ENCODE measurements at regions not wholly inside any gene's neighbourhood (a gene's known extent, or its start where the extent isn't known, plus 50 kb on each side); places are given as distances from the start of the nearest gene placed in this dataset.
"Not testable (repeated sequence)": the region's sequence is repeated elsewhere in the genome, so short reads cannot be mapped to it uniquely, and the experiment has no call there.

GRCh38 chrX:137855490-137855889 is 289.6 kb downstream of the ZIC3 start:
- no peak for TF ChIP-seq CTCF (IDR thresholded peaks at IDR 0.05)
- no peaks in the 10 kb centered on the region for H3K36me3 Mint-ChIP-seq (ENCODE audit: low read depth)
- ChIA-PET CTCF (no interaction called here), POLR2A (no interaction called here)
- no peaks in the 10 kb centered on the region for H3K4me1 Mint-ChIP-seq (ENCODE audit: low read depth)
- DNase-seq (no peak), ATAC-seq (no peak)
- intact Hi-C loops (cut with micrococcal nuclease), result no loop called here
- H3K27me3 Mint-ChIP-seq, result no peaks in the 10 kb centered on the region
- H3K9me3 Mint-ChIP-seq, result no peaks in the 10 kb centered on the region
- H3K27ac Mint-ChIP-seq, result no peak overlapping the region
- H3K4me3 Mint-ChIP-seq, result no peak overlapping the region

- no peaks in the 10 kb centered on the region for H3K4me1 Mint-ChIP-seq (ENCODE audit: low read depth)
- H3K9me3 Mint-ChIP-seq, result no peaks in the 10 kb centered on the region
- H3K27me3 Mint-ChIP-seq, result no peaks in the 10 kb centered on the region
- H3K4me3 Mint-ChIP-seq, result no peak overlapping the region
- H3K36me3 Mint-ChIP-seq (ENCODE audit: low read depth), result no peaks in the 10 kb centered on the region
- H3K27ac Mint-ChIP-seq, result no peak overlapping the region
- TF ChIP-seq CTCF (IDR thresholded peaks at IDR 0.05), result no peak
- ChIA-PET CTCF (no interaction called here), POLR2A (no interaction called here)
- intact Hi-C loops (cut with micrococcal nuclease), result no loop called here
- DNase-seq (no peak), ATAC-seq (no peak)
Measured at GRCh38 chrX:137858106-137858505, 292.2 kb downstream of the ZIC3 start.

GRCh38 chrX:137878401-137878800 is 312.5 kb downstream of the ZIC3 start:
- Mint-ChIP-seq H3K27me3 (no peaks in the 10 kb centered on the region), H3K27ac (no peak overlapping the region), H3K36me3 (ENCODE audit: low read depth) (no peaks in the 10 kb centered on the region), H3K4me1 (ENCODE audit: low read depth) (no peaks in the 10 kb centered on the region), H3K4me3 (no peak overlapping the region), H3K9me3 (peaks cover 2% of the 10 kb centered on the region)
- ATAC-seq, result no peak
- TF ChIP-seq CTCF (IDR thresholded peaks at IDR 0.05), result no peak
- ChIA-PET CTCF (no interaction called here), POLR2A (no interaction called here)
- intact Hi-C loops (cut with micrococcal nuclease), result no loop called here
- DNase-seq, result no peak

GRCh38 chrX:137882960-137883359 is 317.0 kb downstream of the ZIC3 start:
- ChIA-PET POLR2A (no interaction called here), CTCF (no interaction called here)
- H3K4me1 Mint-ChIP-seq (ENCODE audit: low read depth), result no peaks in the 10 kb centered on the region
- intact Hi-C loops (cut with micrococcal nuclease), result no loop called here
- DNase-seq (no peak), ATAC-seq (no peak)
- no peak overlapping the region for H3K4me3 Mint-ChIP-seq
- peaks cover 5% of the 10 kb centered on the region for H3K9me3 Mint-ChIP-seq
- H3K27me3 Mint-ChIP-seq, result no peaks in the 10 kb centered on the region
- no peaks in the 10 kb centered on the region for H3K36me3 Mint-ChIP-seq (ENCODE audit: low read depth)
- TF ChIP-seq CTCF (IDR thresholded peaks at IDR 0.05), result no peak
- H3K27ac Mint-ChIP-seq, result no peak overlapping the region

GRCh38 chrX:137884813-137885212 is 318.9 kb downstream of the ZIC3 start:
- H3K4me1 Mint-ChIP-seq (ENCODE audit: low read depth); CTCF ChIA-PET; POLR2A ChIA-PET; DNase-seq; H3K9me3 Mint-ChIP-seq; ATAC-seq; intact Hi-C loops (cut with micrococcal nuclease); H3K4me3 Mint-ChIP-seq; H3K27ac Mint-ChIP-seq; H3K36me3 Mint-ChIP-seq (ENCODE audit: low read depth); H3K27me3 Mint-ChIP-seq: not testable (repeated sequence)

GRCh38 chrX:137891431-137891830 is 325.5 kb downstream of the ZIC3 start:
- CTCF ChIA-PET, result no interaction called here
- no peaks in the 10 kb centered on the region for H3K36me3 Mint-ChIP-seq (ENCODE audit: low read depth)
- POLR2A ChIA-PET, result no interaction called here
- no peak overlapping the region for H3K27ac Mint-ChIP-seq
- no peak for TF ChIP-seq CTCF (IDR thresholded peaks at IDR 0.05)
- H3K9me3 Mint-ChIP-seq, result no peaks in the 10 kb centered on the region
- no peaks in the 10 kb centered on the region for H3K4me1 Mint-ChIP-seq (ENCODE audit: low read depth)
- H3K27me3 Mint-ChIP-seq, result no peaks in the 10 kb centered on the region
- no peak overlapping the region for H3K4me3 Mint-ChIP-seq
- intact Hi-C loops (cut with micrococcal nuclease), result no loop called here
- no peak for DNase-seq
- ATAC-seq, result no peak
